GM19351 (cell line): ENCODE measurements at regions not wholly inside any gene's neighbourhood (a gene's known extent, or its start where the extent isn't known, plus 50 kb on each side); places are given as distances from the start of the nearest gene placed in this dataset.

Experiments used
- ATAC-seq: cut with Tn5 transposase; IDR thresholded peaks from one replicate; pipeline ENCODE4 v1.9.1; 2021; ENCODE audit warnings: mild to moderate bottlenecking, moderate library complexity; ENCODE audit not compliant: unreplicated experiment

- ATAC-seq, result no peak
Observed at GRCh38 chr18:41373612-41374011, 581.4 kb upstream of the PIK3C3 start.

GRCh38 chr18:41372046-41372665, 582.9 kb upstream of the PIK3C3 start:
- no peak for ATAC-seq

- ATAC-seq, result no peak
Observed at GRCh38 chr18:41371156-41372045, 583.6 kb upstream of the PIK3C3 start.

DNA sequence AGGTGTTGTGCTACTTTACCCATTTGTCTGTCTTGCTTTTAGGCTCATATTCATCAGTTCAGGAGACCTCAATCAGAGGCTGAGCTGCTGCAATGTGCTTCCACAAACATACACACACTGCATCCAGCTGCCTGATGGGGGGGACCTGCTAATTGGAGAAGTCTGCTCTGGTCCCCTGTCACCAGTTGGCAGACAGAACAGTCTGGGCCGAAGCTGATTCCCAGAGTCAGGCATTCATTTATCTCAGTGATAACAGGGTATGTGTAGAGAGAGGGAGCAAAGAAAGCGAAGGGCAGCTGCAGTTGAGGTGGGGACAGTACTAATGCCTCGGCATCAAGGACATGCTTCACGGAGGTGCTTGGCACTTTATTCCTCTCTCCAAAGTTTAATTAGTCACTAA, 584.3 kb upstream of the PIK3C3 start:
- no peak for ATAC-seq

- no peak for ATAC-seq
Observed at GRCh38 chr18:41357708-41358107, 597.3 kb upstream of the PIK3C3 start.

DNA sequence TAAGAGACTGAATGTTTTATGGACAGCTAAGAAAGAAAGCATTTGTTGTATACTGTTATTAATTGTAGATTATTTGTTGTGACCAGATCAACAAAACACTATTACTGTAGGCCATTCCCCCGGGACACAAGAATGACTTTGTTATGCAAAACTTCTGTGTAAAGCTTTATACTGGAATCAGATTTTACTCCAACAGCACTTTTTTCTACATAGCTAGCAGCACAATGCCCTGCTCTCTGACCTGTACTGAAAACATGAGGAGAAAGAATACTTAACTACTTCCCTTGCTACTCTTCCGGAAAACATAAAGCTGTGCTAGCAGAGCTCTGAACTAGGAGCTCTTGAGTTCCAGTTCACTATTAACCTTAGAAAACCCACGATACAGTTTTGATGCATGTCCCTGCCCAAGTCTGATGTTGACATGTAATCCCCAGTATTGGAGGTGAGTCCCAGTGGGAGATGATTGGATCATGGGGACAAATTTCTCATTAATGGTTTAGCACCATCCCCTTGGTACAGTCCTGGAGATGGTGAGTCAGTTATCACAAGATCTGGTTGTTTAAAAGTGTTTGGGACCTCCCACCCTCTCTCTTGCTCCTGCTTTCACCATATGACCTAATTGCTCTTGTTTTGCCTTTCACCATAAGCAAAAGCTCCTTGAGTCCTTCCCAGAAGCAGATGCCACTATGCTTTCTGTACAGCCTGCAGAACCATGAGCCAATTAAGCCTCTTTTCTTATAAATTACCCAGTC, 601.1 kb upstream of the PIK3C3 start:
- no peak for ATAC-seq

GRCh38 chr18:41351430-41351829, 603.6 kb upstream of the PIK3C3 start:
- ATAC-seq, result no peak

- no peak for ATAC-seq
Observed at GRCh38 chr18:41347057-41347456, 608.0 kb upstream of the PIK3C3 start.

DNA sequence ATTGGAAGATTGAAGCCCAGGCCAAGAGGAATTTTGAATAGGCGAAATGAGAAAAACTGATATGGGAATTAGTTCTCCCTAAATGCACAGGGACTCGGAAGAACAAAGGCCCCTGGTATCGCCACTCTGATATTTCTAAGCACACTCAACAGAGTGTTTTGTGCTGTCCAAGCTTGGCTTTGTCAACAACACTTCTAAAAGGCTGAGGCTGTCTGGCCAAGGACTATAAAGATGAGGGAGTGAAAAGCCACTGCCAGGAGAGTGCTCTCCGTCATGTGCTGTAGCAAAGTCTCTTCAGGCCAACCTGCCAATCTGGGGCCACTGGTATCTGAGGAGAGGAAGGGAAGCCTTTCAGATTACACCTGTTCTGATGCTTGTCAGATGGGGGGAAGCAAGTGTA, 611.2 kb upstream of the PIK3C3 start:
- ATAC-seq, result no peak

GRCh38 chr18:41338341-41338740, 616.7 kb upstream of the PIK3C3 start:
- no peak for ATAC-seq

- ATAC-seq, result no peak
Observed at GRCh38 chr18:41331661-41332060, 623.4 kb upstream of the PIK3C3 start.

- ATAC-seq, result no peak
Observed at GRCh38 chr18:41326311-41326710, 628.7 kb upstream of the PIK3C3 start.

- ATAC-seq, result no peak
Observed at GRCh38 chr18:41324934-41325333, 630.1 kb upstream of the PIK3C3 start.

- no peak for ATAC-seq
Observed at GRCh38 chr18:41324020-41324791, 630.8 kb upstream of the PIK3C3 start.

DNA sequence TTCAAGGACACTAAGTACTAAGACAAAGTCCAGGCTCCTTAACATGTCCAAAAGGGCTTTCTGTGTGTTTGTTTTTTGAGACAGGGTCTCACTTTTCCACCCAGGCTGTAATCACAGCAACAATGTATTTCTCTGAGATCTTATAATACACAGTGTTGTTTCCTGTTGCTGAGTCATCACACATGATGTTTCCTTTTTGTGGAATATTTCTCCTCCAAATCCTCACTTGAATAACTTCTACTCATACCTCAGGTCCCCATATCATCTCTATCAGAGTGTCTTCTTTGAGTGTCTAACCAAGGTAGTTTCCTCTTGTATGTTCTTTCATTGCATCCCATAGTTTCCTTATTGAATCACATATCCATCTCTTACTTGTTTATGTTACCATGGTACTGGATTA, 632.0 kb upstream of the PIK3C3 start:
- no peak for ATAC-seq

- no peak for ATAC-seq
Observed at GRCh38 chr18:41320100-41320499, 634.9 kb upstream of the PIK3C3 start.

- ATAC-seq, result no peak
Observed at GRCh38 chr18:41315134-41315533, 639.9 kb upstream of the PIK3C3 start.

DNA sequence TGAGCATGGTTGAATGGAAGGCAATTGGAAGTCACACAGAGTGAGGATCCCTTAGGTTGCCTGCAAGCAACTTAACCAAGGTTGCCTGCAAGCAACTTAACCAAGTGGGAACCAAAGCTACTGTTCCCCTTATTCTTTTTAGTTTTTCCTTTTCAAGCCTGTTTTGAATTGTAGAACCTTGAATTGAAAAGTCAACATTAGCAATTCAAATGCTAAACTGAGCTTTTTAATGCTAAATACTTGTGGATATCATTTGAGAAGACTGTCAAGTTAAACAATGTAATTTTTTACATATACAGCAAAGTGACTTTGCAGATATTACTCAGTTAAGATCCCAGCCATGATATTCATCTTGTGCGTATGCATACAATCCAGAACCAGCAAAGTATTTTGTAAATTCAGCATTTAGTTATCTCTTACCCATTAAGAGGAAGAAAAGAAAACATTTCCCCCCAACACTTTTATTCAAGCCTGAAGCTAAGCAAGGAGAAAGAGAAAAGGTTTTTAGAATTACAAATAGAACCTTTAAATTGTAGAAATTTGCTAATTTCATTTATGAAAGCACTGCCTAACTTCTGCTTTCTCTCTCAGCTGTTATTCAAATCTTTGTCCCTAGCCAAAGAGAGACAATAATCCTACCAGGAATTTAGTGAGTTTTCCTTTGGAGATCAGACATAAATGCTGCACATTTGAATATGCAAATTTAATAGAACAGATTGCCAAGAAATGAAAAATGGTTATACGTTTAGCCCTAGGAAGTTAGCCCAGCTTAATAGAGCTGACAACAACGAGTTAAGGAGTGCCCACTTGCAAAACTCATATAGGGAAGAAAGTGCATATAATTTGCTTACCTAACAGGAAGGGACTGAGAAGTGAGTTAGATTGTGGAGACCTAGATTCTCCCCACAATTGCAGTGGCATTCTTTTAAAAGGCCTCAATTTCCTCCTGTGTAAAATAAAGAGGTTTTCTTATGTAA, 643.2 kb upstream of the PIK3C3 start:
- no peak for ATAC-seq

GRCh38 chr18:41297740-41298139, 657.3 kb upstream of the PIK3C3 start:
- no peak for ATAC-seq

- no peak for ATAC-seq
Observed at GRCh38 chr18:41269294-41269693, 685.7 kb upstream of the PIK3C3 start.
